ENCODE measurements at regions not wholly inside any gene's neighbourhood (a gene's known extent, or its start where the extent isn't known, plus 50 kb on each side); places are given as distances from the start of the nearest gene placed in this dataset.

DNA sequence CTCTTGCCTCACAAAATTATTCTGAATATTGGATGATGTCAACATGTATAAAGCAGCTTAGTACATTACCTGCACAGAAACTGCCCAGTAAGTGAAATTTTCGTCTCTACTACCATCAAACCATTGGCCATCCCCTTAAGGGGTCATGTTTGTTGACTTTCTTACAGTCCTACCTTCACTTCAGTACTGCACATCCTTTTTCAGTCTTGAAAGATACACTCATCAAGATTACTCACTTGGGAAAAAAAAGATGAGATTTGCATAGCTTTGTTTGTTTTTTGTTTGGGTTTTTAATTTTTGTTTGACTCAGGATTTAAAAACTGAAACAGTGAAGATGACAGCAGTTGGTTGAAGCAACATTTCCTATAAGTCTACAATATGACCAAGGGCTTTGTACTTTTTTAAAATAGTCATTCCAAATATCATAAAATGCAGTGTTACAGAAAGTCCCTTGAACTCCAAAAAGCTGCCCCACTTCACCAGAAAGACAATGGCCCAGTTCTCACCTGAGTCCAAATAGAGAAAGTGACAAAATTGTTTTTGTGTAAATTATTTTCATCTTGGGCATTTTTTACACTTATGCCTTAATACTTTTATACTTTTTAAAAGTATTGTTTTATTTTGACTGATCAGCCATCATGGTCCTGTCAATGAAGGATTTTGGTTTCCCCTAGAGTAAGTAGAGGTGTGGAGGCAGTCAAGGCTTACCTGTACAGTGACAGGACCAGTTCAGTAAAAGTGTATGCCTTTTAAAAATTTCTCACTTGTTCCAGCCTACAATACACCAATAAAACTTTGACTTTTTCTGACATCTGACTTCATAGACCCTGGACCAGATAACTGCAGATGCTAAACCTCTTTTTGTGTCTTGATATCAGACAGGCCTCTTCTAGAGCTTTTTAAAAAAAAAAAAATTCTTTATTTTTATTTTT lies 59.7 kb upstream of the EDA2R start:
- dilution Hi-C loops (cut with HindIII; ENCODE audit: low sequenced_read_pairs, unreplicated experiment) (no loop called here), in situ Hi-C loops (cut with MboI; ENCODE audit: low sequenced_read_pairs) (no loop called here), intact Hi-C loops (cut with micrococcal nuclease) (no loop called here)
- no peak overlapping the region for H3K23ac ChIP-seq (ENCODE audit: low read depth, low read length)
- no peaks in the 10 kb centered on the region for H3K79me1 ChIP-seq (ENCODE audit: low read depth in 1 of 2, low read length in 2 of 2)
- no peak overlapping the region for H2BK15ac ChIP-seq (ENCODE audit: low read depth, low read length)
- H2AFZ ChIP-seq (replicated peaks; ENCODE audit: low read length, poor library complexity): no peak overlapping the region
- no peak overlapping the region for H2BK120ac ChIP-seq (ENCODE audit: low read depth, low read length)
- H3K36me3 ChIP-seq (ENCODE audit: control insufficient read depth, insufficient read depth, low read length): no peaks in the 10 kb centered on the region
- no peak overlapping the region for H3K4me2 ChIP-seq (ENCODE audit: low read depth, low read length)
- H3K18ac ChIP-seq (ENCODE audit: low read depth, low read length): no peak overlapping the region
- H3K4me1 ChIP-seq (ENCODE audit: control insufficient read depth, insufficient read depth, low read length): no peaks in the 10 kb centered on the region
- no peaks in the 10 kb centered on the region for H4K20me1 ChIP-seq (ENCODE audit: insufficient read depth, low read length)
- no peak overlapping the region for H3K4ac ChIP-seq (ENCODE audit: low read depth, low read length)
- BruUV-seq (replicated peaks): no TSS peak
- DNase-seq (no peak), ATAC-seq (ENCODE audit: low read depth) (no peak)
- ChIA-PET CTCF (no interaction called here), POLR2A (ENCODE audit: unreplicated experiment) (no interaction called here)
- no peak overlapping the region for H2AK9ac ChIP-seq (replicated peaks; ENCODE audit: low read depth, low read length, poor library complexity)
- no peak overlapping the region for H2BK20ac ChIP-seq (ENCODE audit: low read depth, low read length)
- H3K9ac ChIP-seq (ENCODE audit: low read depth, low read length): no peak overlapping the region
- no peak overlapping the region for H3K4me3 ChIP-seq (ENCODE audit: insufficient read depth, low read depth, low read length)
- no peak overlapping the region for H3K14ac ChIP-seq (replicated peaks; ENCODE audit: low read depth, low read length)
- no peak for TF ChIP-seq FOS (IDR thresholded peaks at IDR 0.05; ENCODE audit: low read depth, low read length)
- TF ChIP-seq, protein P1, sequence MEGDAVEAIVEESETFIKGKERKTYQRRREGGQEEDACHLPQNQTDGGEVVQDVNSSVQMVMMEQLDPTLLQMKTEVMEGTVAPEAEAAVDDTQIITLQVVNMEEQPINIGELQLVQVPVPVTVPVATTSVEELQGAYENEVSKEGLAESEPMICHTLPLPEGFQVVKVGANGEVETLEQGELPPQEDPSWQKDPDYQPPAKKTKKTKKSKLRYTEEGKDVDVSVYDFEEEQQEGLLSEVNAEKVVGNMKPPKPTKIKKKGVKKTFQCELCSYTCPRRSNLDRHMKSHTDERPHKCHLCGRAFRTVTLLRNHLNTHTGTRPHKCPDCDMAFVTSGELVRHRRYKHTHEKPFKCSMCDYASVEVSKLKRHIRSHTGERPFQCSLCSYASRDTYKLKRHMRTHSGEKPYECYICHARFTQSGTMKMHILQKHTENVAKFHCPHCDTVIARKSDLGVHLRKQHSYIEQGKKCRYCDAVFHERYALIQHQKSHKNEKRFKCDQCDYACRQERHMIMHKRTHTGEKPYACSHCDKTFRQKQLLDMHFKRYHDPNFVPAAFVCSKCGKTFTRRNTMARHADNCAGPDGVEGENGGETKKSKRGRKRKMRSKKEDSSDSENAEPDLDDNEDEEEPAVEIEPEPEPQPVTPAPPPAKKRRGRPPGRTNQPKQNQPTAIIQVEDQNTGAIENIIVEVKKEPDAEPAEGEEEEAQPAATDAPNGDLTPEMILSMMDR (conservative IDR thresholded peaks at IDR 0.05; ENCODE audit: low read depth, low read length): no peak
- TF ChIP-seq RCOR1 (IDR thresholded peaks at IDR 0.05; ENCODE audit: insufficient replicate concordance, low read length): no peak
- TF ChIP-seq, protein P2, sequence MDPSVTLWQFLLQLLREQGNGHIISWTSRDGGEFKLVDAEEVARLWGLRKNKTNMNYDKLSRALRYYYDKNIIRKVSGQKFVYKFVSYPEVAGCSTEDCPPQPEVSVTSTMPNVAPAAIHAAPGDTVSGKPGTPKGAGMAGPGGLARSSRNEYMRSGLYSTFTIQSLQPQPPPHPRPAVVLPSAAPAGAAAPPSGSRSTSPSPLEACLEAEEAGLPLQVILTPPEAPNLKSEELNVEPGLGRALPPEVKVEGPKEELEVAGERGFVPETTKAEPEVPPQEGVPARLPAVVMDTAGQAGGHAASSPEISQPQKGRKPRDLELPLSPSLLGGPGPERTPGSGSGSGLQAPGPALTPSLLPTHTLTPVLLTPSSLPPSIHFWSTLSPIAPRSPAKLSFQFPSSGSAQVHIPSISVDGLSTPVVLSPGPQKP (IDR thresholded peaks at IDR 0.05; ENCODE audit: borderline replicate concordance, low read depth, low read length): no peak
- TF ChIP-seq SMC3 (IDR thresholded peaks at IDR 0.05; ENCODE audit: low read depth, low read length): no peak
- no peak for TF ChIP-seq CHD1 (IDR thresholded peaks at IDR 0.05; ENCODE audit: low read depth, low read length)
- no peak for TF ChIP-seq BHLHE40 (IDR thresholded peaks at IDR 0.05; ENCODE audit: low read depth, low read length)
- TF ChIP-seq, protein P3, sequence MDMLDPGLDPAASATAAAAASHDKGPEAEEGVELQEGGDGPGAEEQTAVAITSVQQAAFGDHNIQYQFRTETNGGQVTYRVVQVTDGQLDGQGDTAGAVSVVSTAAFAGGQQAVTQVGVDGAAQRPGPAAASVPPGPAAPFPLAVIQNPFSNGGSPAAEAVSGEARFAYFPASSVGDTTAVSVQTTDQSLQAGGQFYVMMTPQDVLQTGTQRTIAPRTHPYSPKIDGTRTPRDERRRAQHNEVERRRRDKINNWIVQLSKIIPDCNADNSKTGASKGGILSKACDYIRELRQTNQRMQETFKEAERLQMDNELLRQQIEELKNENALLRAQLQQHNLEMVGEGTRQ (IDR thresholded peaks at IDR 0.05; ENCODE audit: low read depth, low read length): no peak
- no peak for TF ChIP-seq POLR2A (IDR thresholded peaks at IDR 0.05; ENCODE audit: low read depth, low read length)
- no peak for TF ChIP-seq RFX5 (IDR thresholded peaks at IDR 0.05; ENCODE audit: low read depth, low read length)
- no peak for TF ChIP-seq MAFK (IDR thresholded peaks at IDR 0.05; ENCODE audit: low read depth, low read length)
- no peak for TF ChIP-seq MXI1 (IDR thresholded peaks at IDR 0.05; ENCODE audit: borderline replicate concordance, low read depth, low read length)
- no peak overlapping the region for H4K8ac ChIP-seq (ENCODE audit: low read depth in 2 of 2, low read length in 2 of 2)
- no peak overlapping the region for H4K91ac ChIP-seq (ENCODE audit: insufficient read depth, low read depth, low read length)
- WGBS, 2 experiments (ENCODE audit: extremely low coverage in 2 of 2, insufficient read length in 1 of 2): 0% methylated on average over 1 of the region's 1 CpG; no CpG with 5 or more reads in 1 of the 2 experiments
- H3K56ac ChIP-seq (ENCODE audit: extremely low read depth, insufficient read depth, low read length): no peak overlapping the region
- H2AK5ac ChIP-seq (ENCODE audit: low read depth, low read length): no peak overlapping the region
- no peak overlapping the region for H4K5ac ChIP-seq (ENCODE audit: low read depth, low read length)
- H3K9me3 ChIP-seq (ENCODE audit: control insufficient read depth, insufficient read depth, low read length): peaks cover 3% of the 10 kb centered on the region; the same call in 1 of the 2 replicates
- no peak overlapping the region for H3K27ac ChIP-seq (ENCODE audit: insufficient read depth, low read length)
- no peaks in the 10 kb centered on the region for H3K27me3 ChIP-seq (ENCODE audit: control insufficient read depth, insufficient read depth, low read length)
- H2BK5ac ChIP-seq (ENCODE audit: low read depth, low read length, poor library complexity, severe bottlenecking): no peak overlapping the region
- no peaks in the 10 kb centered on the region for H3K9me1 ChIP-seq (ENCODE audit: insufficient read depth, low read length)
